ENCODE measurements at regions not wholly inside any gene's neighbourhood (a gene's known extent, or its start where the extent isn't known, plus 50 kb on each side); places are given as distances from the start of the nearest gene placed in this dataset.

DNA sequence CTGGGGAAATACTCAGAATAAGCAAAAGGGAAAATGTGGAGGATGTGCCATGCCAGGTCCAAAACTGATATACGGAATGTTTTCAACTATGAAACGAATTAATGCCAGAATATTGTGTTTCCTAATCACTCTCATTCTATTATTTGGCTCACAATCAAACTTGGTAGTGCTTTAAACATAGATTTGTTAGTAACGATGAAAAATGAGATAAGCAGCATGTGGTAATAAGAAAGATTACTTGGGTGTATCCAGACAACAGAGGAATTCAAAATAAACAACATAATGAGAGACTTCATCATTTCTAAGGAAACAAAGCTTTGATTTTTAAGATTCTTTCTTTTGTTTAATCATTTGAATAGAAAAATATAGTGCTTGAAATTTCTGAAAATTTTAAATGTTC lies 237.3 kb downstream of the TACR3 start:
- FAIRE-seq (no peak), ATAC-seq (no peak), DNase-seq (ENCODE audit: low spot score) (no peak)
- H3K79me2 ChIP-seq (ENCODE audit: insufficient read depth, low read length) = no peaks in the 10 kb centered on the region
- no peaks in the 10 kb centered on the region for H3K36me3 ChIP-seq (replicated peaks in 1 of 2; ENCODE audit: control insufficient read depth in 1 of 2, insufficient read depth in 2 of 2, low read length in 2 of 2)
- WGBS (ENCODE audit: low lambda C conversion rate) = 12% methylated on average over 3 of the region's 3 CpGs
- TF ChIP-seq ZNF570 (CRISPR knock-in tag; IDR thresholded peaks at IDR 0.05; ENCODE audit: borderline replicate concordance) (no peak), TP53 (CRISPR knock-in tag; conservative IDR thresholded peaks at IDR 0.05) (no peak), GFI1 (CRISPR knock-in tag; IDR thresholded peaks at IDR 0.05; ENCODE audit: borderline replicate concordance) (no peak), ZNF543 (CRISPR knock-in tag; IDR thresholded peaks at IDR 0.05) (no peak), CENPT (CRISPR knock-in tag; IDR thresholded peaks at IDR 0.05; ENCODE audit: low read depth) (no peak), MED1 (CRISPR knock-in tag; IDR thresholded peaks at IDR 0.05) (no peak), ZNF530 (CRISPR knock-in tag; IDR thresholded peaks at IDR 0.05; ENCODE audit: low read depth) (no peak), CAMTA2 (CRISPR knock-in tag; IDR thresholded peaks at IDR 0.05; ENCODE audit: borderline replicate concordance) (no peak), ZNF205 (CRISPR knock-in tag; IDR thresholded peaks at IDR 0.05) (no peak), SIX1 (CRISPR knock-in tag; IDR thresholded peaks at IDR 0.05; ENCODE audit: borderline replicate concordance) (no peak), HDAC1 (CRISPR knock-in tag; IDR thresholded peaks at IDR 0.05) (no peak), ELF4 (CRISPR knock-in tag; IDR thresholded peaks at IDR 0.05; ENCODE audit: borderline replicate concordance) (no peak), ZNF792 (CRISPR knock-in tag; IDR thresholded peaks at IDR 0.05) (no peak)
- TF ChIP-seq, protein P1, sequence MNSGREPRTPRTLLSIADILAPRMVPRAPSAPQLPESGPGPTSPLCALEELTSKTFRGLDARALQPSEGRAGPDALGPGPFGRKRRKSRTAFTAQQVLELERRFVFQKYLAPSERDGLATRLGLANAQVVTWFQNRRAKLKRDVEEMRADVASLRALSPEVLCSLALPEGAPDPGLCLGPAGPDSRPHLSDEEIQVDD (CRISPR knock-in tag; IDR thresholded peaks at IDR 0.05; ENCODE audit: borderline replicate concordance) = no peak
- TF ChIP-seq, protein P2, sequence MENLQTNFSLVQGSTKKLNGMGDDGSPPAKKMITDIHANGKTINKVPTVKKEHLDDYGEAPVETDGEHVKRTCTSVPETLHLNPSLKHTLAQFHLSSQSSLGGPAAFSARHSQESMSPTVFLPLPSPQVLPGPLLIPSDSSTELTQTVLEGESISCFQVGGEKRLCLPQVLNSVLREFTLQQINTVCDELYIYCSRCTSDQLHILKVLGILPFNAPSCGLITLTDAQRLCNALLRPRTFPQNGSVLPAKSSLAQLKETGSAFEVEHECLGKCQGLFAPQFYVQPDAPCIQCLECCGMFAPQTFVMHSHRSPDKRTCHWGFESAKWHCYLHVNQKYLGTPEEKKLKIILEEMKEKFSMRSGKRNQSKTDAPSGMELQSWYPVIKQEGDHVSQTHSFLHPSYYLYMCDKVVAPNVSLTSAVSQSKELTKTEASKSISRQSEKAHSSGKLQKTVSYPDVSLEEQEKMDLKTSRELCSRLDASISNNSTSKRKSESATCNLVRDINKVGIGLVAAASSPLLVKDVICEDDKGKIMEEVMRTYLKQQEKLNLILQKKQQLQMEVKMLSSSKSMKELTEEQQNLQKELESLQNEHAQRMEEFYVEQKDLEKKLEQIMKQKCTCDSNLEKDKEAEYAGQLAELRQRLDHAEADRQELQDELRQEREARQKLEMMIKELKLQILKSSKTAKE (CRISPR knock-in tag; IDR thresholded peaks at IDR 0.05; ENCODE audit: borderline replicate concordance) = no peak
- TF ChIP-seq, protein P3, sequence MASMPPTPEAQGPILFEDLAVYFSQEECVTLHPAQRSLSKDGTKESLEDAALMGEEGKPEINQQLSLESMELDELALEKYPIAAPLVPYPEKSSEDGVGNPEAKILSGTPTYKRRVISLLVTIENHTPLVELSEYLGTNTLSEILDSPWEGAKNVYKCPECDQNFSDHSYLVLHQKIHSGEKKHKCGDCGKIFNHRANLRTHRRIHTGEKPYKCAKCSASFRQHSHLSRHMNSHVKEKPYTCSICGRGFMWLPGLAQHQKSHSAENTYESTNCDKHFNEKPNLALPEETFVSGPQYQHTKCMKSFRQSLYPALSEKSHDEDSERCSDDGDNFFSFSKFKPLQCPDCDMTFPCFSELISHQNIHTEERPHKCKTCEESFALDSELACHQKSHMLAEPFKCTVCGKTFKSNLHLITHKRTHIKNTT (CRISPR knock-in tag; IDR thresholded peaks at IDR 0.05) = no peak
- H3K27me3 ChIP-seq (ENCODE audit: control insufficient read depth in 1 of 2, insufficient read depth in 2 of 2, low read length in 2 of 2) = no peaks in the 10 kb centered on the region
- H3K4me3 ChIP-seq (replicated peaks in 1 of 3; ENCODE audit: insufficient read depth in 1 of 3, low read depth in 2 of 3, low read length in 3 of 3) = no peak overlapping the region
- BruUV-seq (replicated peaks) = no TSS peak
- no peak overlapping the region for H3K4me2 ChIP-seq (ENCODE audit: low read depth, low read length)
- H2AFZ ChIP-seq (ENCODE audit: low read length) = no peak overlapping the region
- intact Hi-C loops (cut with micrococcal nuclease; ENCODE audit: unreplicated experiment) = no loop called here
- H3K9ac ChIP-seq (ENCODE audit: insufficient read depth, low read depth, low read length) = no peak overlapping the region
- H3K27ac ChIP-seq (ENCODE audit: extremely low read length, insufficient read depth, low read length) = no peak overlapping the region
- ChIA-PET CTCF (ENCODE audit: low intra/inter-chr PET ratio, low total read pairs) (no interaction called here), POLR2A (no interaction called here)
- in situ Hi-C loops (cut with HindIII; ENCODE audit: extremely low pct_ligation_motif_present, low pct_unique_long_range_greater_than_20kb) = no loop called here
- no peaks in the 10 kb centered on the region for H3K4me1 ChIP-seq (ENCODE audit: insufficient read depth, low read length)
- H3K9me3 ChIP-seq (ENCODE audit: low read length) = no peaks in the 10 kb centered on the region
- H4K20me1 ChIP-seq (ENCODE audit: insufficient read depth, low read length) = no peaks in the 10 kb centered on the region

Measured in HepG2 (cell line).